GM12892 (cell line): ENCODE measurements at regions not wholly inside any gene's neighbourhood (a gene's known extent, or its start where the extent isn't known, plus 50 kb on each side); places are given as distances from the start of the nearest gene placed in this dataset.
"Not testable (repeated sequence)": the region's sequence is repeated elsewhere in the genome, so short reads cannot be mapped to it uniquely, and the experiment has no call there.

Source experiments
- DNase-seq: peaks from one replicate; pipeline ENCODE4 v3.0.0; 2011; ENCODE audit not compliant: insufficient read length
- FAIRE-seq: peaks from 2 replicates; lab custom pipeline; 2011; peaks lifted over from hg19 to GRCh38; lab: Jason Lieb, UNC
- POLR2A ChIP-seq: IDR thresholded peaks from 2 replicates; pipeline ENCODE4 v1.6.1; 2011; ENCODE audit warnings: low read depth, low read length, control low read depth
- POLR2AphosphoS5 ChIP-seq: IDR thresholded peaks from 2 replicates; pipeline ENCODE4 v1.6.1; 2011; ENCODE audit warnings: low read depth, low read length, control low read depth
- TAF1 ChIP-seq: IDR thresholded peaks from 2 replicates; pipeline ENCODE4 v1.6.1; 2011; ENCODE audit warnings: low read depth, mild to moderate bottlenecking, control low read depth, low read length, borderline replicate concordance

GRCh38 chr6:106862858-106863257, 111.7 kb downstream of the CD24 start:
- FAIRE-seq: no peak

DNA sequence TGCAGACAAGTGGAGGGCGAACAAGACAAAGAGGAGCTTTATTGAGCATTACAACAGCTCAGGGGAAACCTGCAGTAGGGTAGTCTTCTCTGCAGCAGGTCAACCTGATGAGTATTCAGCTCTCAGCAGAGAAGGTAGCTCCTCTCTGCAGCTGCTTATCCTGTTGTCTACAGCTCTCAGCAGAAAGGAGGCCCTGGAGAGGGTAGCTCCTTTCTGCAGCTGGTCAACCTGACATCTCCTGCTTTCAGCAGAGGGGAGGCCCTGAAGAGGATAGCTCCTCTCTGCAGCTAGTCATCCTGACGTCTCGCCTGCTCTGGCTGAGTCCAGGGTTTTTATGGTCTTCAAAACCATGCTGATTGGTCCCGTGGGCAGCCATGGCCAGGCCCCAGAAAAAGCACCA, 113.6 kb downstream of the CD24 start:
- FAIRE-seq (no peak), DNase-seq (no peak)
- TF ChIP-seq POLR2A: no peak
- TF ChIP-seq TAF1: no peak
- TF ChIP-seq POLR2AphosphoS5: no peak

More at GRCh38 chr6:106862858-106863257, 111.7 kb downstream of the CD24 start:
- no peak for DNase-seq
- TF ChIP-seq POLR2A (no peak), POLR2AphosphoS5 (no peak), TAF1 (no peak)

- FAIRE-seq (no peak), DNase-seq (no peak)
- no peak for TF ChIP-seq TAF1
- no peak for TF ChIP-seq POLR2AphosphoS5
- no peak for TF ChIP-seq POLR2A
Observed at GRCh38 chr6:106858653-106859092, 115.9 kb downstream of the CD24 start.

GRCh38 chr6:106857771-106858652, 116.5 kb downstream of the CD24 start:
- no peak for FAIRE-seq

GRCh38 chr6:106857310-106857709, 117.2 kb downstream of the CD24 start:
- not testable (repeated sequence) for FAIRE-seq, DNase-seq

More at GRCh38 chr6:106857771-106858652, 116.5 kb downstream of the CD24 start:
- TF ChIP-seq POLR2AphosphoS5: no peak
- no peak for TF ChIP-seq POLR2A
- TF ChIP-seq TAF1: no peak
- DNase-seq: no peak

- TF ChIP-seq POLR2AphosphoS5: no peak
- no peak for TF ChIP-seq POLR2A
- no peak for TF ChIP-seq TAF1
- FAIRE-seq (no peak), DNase-seq (no peak)
Observed at GRCh38 chr6:106856227-106856874, 118.2 kb downstream of the CD24 start.

DNA sequence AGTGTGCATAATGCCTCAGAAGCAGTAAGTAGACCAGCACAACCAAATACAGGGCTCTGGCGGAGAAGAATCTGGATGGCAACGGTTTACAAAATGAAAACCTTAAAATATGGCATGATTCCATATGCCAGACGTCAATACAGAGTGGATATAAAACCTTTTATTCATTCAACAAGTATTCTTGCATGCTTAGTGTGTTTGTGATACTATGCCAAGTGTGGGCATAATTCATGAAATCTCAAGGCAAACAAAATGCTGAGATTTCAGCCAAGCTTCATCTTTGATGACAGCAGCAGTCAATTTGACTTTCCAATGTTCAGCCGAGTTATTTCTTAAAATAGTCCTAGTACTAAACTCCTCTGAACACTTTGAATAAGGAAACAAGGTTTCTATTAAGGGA, 119.4 kb downstream of the CD24 start:
- DNase-seq: no peak
- no peak for TF ChIP-seq POLR2AphosphoS5
- no peak for TF ChIP-seq POLR2A
- TF ChIP-seq TAF1: no peak
- no peak for FAIRE-seq

DNA sequence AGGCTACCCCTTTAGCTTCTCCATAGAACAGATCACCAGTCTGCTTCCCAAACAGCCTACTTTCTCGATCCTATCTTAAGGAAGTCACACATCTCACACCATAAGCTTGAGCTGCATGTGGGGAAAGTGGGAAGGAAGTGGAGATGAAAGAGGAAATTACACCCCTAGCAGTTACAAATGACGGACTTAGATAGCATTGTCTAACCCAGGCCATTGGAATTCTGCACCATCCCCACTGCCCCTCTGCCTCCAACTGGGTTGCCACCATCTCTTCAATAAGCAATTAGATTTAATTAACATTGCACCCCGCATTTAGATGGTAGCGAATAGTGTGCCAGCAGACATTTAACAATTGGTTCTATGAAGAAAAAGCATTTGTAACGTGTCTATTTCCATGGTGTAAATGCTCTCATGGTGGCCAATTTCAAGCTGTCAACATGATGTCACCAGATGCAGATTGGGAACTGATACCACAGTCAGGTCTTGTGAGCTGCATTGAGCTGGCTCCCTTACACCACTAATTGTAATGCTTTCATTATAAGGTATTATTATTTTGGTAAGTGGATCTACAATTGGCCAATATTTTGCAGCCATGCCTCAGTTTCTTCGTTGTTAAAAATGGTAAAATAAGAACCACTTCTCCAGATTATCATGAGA, 124.7 kb downstream of the CD24 start:
- FAIRE-seq: peak; percentile 48
- TF ChIP-seq POLR2A (no peak), TAF1 (no peak), POLR2AphosphoS5 (no peak)
- DNase-seq: no peak

- DNase-seq (no peak), FAIRE-seq (no peak)
- TF ChIP-seq TAF1: no peak
Observed at GRCh38 chr6:106849120-106849519, 125.4 kb downstream of the CD24 start.

GRCh38 chr6:106847116-106847515, 127.4 kb downstream of the CD24 start:
- no peak for DNase-seq

DNA sequence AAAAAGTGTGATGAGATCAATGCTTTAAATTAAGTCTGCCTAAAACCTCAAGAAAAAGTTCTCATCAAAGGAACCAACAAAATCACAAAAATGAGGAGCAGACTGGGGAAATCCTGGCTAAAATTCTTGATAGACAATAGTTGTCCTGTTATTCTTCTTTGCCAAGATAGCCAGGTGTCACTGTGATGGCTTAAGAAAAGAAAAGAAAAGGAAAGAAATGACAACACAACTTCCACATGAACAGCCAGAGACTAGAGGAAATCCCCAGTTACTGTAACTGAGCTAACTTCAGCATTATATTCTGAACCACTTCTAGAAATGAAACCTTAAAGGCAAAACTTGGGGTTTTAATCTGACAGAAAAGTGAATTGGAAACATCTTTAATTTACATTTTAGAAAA, 129.6 kb downstream of the CD24 start:
- FAIRE-seq: peak; percentile 88
- no peak for DNase-seq
- no peak for TF ChIP-seq POLR2A
- TF ChIP-seq POLR2AphosphoS5: no peak
- no peak for TF ChIP-seq TAF1

More at GRCh38 chr6:106847116-106847515, 127.4 kb downstream of the CD24 start:
- no peak for TF ChIP-seq POLR2A
- TF ChIP-seq TAF1: no peak
- no peak for TF ChIP-seq POLR2AphosphoS5
- no peak for FAIRE-seq
